DND-41 (cell line): ENCODE measurements at regions not wholly inside any gene's neighbourhood (a gene's known extent, or its start where the extent isn't known, plus 50 kb on each side); places are given as distances from the start of the nearest gene placed in this dataset.

Experiments
- EZH2 ChIP-seq: IDR thresholded peaks from 3 replicates; pipeline ENCODE4 v1.6.1; 2012; ENCODE audit warnings: borderline replicate concordance, low read depth, mild to moderate bottlenecking, moderate library complexity, low read length, inconsistent platforms; ENCODE audit not compliant: severe bottlenecking
- TF ChIP-seq, protein P1 (sequence below): IDR thresholded peaks from 2 replicates; pipeline ENCODE4 v1.5.1; 2012; ENCODE audit warnings: borderline replicate concordance, low read length, moderate library complexity, mild to moderate bottlenecking; ENCODE audit not compliant: poor library complexity, severe bottlenecking; ENCODE audit errors: extremely low read depth

GRCh38 chr2:220075835-220076234 is 448.4 kb downstream of the SLC4A3 start:
- TF ChIP-seq, protein P1, sequence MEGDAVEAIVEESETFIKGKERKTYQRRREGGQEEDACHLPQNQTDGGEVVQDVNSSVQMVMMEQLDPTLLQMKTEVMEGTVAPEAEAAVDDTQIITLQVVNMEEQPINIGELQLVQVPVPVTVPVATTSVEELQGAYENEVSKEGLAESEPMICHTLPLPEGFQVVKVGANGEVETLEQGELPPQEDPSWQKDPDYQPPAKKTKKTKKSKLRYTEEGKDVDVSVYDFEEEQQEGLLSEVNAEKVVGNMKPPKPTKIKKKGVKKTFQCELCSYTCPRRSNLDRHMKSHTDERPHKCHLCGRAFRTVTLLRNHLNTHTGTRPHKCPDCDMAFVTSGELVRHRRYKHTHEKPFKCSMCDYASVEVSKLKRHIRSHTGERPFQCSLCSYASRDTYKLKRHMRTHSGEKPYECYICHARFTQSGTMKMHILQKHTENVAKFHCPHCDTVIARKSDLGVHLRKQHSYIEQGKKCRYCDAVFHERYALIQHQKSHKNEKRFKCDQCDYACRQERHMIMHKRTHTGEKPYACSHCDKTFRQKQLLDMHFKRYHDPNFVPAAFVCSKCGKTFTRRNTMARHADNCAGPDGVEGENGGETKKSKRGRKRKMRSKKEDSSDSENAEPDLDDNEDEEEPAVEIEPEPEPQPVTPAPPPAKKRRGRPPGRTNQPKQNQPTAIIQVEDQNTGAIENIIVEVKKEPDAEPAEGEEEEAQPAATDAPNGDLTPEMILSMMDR: no peak
- no peak for TF ChIP-seq EZH2
